ENCODE measurements at regions not wholly inside any gene's neighbourhood (a gene's known extent, or its start where the extent isn't known, plus 50 kb on each side); places are given as distances from the start of the nearest gene placed in this dataset.

DNA sequence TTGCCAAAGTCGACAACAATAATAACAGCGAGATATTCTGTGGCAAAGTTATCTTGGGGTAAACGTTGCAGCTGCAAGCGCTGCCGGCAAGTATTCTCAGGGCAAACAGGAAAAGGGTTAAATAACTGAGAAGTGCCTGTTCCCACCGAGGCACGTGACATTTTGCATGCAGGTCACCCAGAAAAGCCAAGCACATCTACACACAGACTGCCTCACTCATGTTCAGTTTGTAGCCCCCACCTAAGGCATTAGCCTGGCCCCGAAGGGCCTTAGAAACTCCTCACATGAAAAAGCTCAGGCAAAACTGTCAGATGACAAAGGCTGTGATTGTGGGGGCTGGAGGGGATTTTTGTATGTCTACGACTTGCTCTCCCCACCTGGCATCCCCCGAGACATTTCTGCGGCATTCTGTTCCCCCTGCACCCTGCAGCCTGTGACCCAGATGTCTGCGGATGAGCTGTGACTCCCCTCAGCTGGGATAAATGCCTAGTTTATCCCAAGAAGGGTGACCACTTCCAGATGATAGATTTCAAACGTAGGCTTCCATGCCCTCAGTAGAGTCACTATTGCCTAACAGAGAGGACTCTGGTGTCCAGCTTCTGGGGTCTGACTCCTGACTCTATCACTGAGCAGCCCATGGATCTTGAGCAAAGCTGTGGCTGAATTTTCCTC lies 215.2 kb upstream of the SIX2 start:
- TF ChIP-seq, protein P1, sequence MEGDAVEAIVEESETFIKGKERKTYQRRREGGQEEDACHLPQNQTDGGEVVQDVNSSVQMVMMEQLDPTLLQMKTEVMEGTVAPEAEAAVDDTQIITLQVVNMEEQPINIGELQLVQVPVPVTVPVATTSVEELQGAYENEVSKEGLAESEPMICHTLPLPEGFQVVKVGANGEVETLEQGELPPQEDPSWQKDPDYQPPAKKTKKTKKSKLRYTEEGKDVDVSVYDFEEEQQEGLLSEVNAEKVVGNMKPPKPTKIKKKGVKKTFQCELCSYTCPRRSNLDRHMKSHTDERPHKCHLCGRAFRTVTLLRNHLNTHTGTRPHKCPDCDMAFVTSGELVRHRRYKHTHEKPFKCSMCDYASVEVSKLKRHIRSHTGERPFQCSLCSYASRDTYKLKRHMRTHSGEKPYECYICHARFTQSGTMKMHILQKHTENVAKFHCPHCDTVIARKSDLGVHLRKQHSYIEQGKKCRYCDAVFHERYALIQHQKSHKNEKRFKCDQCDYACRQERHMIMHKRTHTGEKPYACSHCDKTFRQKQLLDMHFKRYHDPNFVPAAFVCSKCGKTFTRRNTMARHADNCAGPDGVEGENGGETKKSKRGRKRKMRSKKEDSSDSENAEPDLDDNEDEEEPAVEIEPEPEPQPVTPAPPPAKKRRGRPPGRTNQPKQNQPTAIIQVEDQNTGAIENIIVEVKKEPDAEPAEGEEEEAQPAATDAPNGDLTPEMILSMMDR (IDR thresholded peaks at IDR 0.05): no peak
- TF ChIP-seq POLR2A (IDR thresholded peaks at IDR 0.05): no peak

Data from tibial nerve (tissue), 3 donors.